ENCODE measurements at regions not wholly inside any gene's neighbourhood (a gene's known extent, or its start where the extent isn't known, plus 50 kb on each side); places are given as distances from the start of the nearest gene placed in this dataset.

DNA sequence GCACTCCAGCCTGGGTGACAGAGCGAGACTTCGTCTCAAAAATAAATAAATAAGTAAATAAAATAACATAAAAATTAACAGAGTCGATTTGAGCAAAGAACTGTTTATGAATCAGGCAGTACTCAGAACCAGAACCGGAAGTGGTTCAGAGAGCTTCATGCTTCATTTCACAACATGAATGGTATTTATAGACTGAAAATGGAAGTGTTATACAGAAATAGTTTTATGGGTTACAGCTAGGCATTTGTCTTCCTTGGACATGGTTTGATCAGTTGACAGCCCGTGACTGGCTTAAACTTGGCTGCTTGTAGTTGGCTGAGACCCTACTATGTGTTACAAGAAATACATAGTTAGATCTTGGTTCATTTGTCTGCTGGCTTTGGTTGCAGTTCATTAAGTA, 216.0 kb upstream of the MCTP2 start:
- no peak for DNase-seq (ENCODE audit: low read depth in 2 of 3, low spot score in 2 of 3)

- DNase-seq (ENCODE audit: low read depth in 2 of 3, low spot score in 2 of 3): no peak
Observed at GRCh38 chr15:94008104-94009074, 223.0 kb upstream of the MCTP2 start.

GRCh38 chr15:94004697-94005096, 226.7 kb upstream of the MCTP2 start:
- DNase-seq (ENCODE audit: low read depth in 2 of 3, low spot score in 2 of 3): no peak

DNA sequence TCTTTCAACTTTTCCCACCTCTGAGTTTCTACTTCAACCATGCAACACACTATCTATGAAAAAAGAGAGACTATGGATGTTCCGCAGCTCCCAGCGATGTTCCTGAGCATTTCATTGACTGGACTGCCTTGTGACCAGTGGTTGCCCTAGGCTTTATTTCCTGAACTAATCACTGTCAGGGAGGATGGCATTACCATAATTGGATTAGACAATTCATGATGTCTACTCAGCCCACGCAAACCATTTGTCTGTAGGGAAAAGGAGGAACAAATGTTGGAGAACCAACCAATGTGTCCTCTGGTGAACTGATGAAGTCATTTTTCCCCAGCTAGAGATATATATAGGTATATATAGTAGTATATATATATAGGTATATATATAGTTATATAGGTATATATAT, 229.3 kb upstream of the MCTP2 start:
- DNase-seq (ENCODE audit: low read depth in 2 of 3, low spot score in 2 of 3): no peak

DNA sequence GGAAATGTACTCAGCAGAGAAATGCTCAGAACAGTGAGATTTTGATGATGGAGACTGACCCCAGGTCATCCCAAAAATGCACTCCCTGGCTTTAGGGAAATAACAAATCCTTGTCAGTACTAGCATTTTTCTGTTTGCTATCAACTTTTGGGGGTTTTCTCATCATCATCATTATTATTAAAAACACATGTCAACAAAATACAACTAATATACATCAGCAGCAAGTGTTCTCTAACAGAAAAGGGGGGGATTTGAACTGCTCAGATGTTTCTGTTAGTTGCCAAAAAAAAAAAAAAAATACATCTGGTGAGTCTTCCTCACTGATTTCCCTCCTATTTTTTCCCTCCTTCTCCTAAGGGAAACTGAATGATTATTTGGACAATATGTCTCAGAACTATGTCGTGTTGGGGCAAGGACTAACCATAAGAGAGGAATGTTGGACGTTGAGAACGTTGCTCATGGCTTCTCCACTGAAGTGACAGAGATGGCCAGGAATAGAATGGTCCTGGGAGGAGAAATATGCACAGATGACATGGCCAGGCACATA, 230.0 kb upstream of the MCTP2 start:
- DNase-seq (ENCODE audit: low read depth in 2 of 3, low spot score in 2 of 3): no peak

GRCh38 chr15:94000606-94001005, 230.8 kb upstream of the MCTP2 start:
- no peak for DNase-seq (ENCODE audit: low read depth in 2 of 3, low spot score in 2 of 3)

- DNase-seq (ENCODE audit: low read depth in 2 of 3, low spot score in 2 of 3): no peak
Observed at GRCh38 chr15:93997071-93997658, 234.2 kb upstream of the MCTP2 start.

DNA sequence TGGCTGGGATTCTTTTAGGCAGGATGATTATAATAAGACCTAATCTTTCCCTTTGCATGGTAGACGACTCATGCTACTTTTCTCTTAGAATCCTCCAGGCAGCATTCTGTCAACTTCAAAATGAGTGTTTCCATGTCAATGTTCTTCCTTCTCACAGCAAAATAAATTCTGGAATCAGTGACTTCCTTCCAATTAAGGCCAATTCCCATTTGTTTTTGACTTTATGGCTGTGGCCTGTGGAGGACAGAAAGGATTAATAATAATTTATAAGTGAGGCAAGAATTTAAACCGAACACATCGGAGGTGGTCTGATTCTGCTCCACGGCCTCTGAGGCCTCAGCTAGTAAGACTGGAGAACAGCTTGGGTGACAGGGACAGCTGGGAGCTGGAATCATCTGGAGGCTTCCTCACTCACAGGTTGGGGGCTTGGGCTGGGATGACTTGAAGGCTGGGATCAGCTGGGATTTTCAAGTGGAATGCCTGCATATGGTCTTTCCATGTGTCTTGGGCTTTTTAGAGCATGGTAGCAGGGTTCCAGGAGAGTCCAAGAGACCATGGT, 241.8 kb upstream of the MCTP2 start:
- DNase-seq (ENCODE audit: low read depth in 2 of 3, low spot score in 2 of 3): no peak

- peak in 1 of 3 experiments; percentile 1 for DNase-seq (ENCODE audit: low read depth in 2 of 3, low spot score in 2 of 3)
Observed at GRCh38 chr15:93987068-93987467, 244.3 kb upstream of the MCTP2 start.

DNA sequence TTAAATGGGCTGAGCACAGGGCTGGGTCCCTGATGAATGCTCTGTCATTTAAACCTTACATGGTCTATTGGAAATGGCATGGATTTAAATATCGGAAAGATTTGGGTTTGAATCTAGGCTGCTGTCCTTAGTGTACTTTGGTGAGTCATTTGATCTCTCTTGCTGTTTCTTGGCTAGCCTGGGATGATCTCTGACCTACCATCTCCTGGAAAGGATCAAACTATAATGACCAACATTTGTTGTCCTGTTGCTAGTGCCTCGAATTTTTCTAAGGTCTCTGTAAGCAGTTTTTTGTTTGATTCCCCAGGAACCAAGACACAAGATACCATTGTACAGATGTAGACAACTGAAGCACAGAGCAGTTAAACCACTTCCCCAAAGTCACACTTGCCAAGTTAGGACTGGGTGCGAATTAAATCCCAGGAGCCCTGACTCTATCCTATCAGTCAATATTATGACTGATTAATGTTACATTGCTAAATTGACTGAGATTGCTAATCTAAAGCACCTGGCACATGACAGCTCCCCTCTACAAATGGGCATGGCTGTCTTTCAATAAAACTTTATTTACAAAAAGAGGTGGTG, 244.9 kb upstream of the MCTP2 start:
- no peak for DNase-seq (ENCODE audit: low read depth in 2 of 3, low spot score in 2 of 3)

DNA sequence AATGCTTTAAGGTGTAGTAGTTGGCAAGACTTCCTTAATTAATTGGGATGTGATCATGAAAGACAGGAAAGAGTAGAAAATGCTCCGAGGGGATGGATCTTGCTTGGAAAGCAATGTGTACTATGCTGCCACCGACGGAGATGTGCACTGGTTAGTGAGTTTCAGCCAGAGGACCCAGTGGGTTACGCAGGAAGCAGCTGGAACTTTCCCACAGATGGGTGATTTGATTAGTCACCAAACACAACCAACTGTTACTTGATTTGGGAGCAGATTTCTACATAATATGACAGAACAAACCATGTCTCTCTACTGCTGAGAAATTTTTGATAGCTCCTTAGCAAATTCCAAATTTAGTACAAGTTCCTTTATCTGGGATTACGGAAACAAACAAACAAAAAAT, 245.4 kb upstream of the MCTP2 start:
- DNase-seq (ENCODE audit: low read depth in 2 of 3, low spot score in 2 of 3): no peak

- no peak for DNase-seq (ENCODE audit: low read depth in 2 of 3, low spot score in 2 of 3)
Observed at GRCh38 chr15:93985176-93985575, 246.2 kb upstream of the MCTP2 start.

DNA sequence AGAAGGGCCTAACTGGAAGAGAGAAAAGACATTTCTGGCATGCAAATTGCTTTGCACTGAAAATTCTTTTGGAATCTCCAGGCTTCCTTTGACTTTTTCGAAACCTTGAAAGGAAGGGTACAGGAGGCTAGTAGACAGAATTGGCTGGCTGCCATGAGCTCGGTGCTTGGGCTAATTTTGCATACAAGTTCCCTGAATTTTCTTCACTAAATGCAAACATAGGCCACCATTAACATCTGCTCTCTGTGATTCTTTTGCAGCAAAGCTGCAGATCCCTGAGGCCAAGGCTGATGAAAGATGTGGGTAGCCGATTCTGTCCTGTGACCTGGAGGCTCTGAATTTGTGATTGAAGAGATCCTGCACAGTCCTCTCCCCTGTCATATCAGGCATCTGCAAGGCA, 247.8 kb upstream of the MCTP2 start:
- no peak for DNase-seq (ENCODE audit: low read depth in 2 of 3, low spot score in 2 of 3)

- no peak for DNase-seq (ENCODE audit: low read depth in 2 of 3, low spot score in 2 of 3)
Observed at GRCh38 chr15:93982226-93982727, 249.1 kb upstream of the MCTP2 start.

DNA sequence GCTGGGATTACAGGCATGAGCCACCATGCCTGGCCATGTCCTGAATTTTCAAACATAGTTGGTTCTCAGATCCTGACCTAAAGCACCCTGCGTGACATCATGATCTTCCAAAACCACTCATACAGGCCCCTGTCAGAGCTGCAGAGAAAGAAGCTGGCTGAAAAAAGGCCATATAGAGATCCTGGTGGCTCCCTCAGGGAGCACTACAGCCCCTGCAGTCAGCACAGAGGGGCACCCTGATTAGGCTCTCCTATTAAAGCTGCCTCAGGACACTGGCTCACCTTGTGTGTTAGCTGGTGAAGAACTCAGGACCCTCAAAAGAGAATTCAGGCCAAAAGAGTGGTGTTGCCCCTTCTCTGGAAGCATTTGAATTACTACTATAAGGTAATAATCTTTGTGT, 249.7 kb upstream of the MCTP2 start:
- DNase-seq (ENCODE audit: low read depth in 2 of 3, low spot score in 2 of 3): no peak

- no peak for DNase-seq (ENCODE audit: low read depth in 2 of 3, low spot score in 2 of 3)
Observed at GRCh38 chr15:93980261-93980911, 251.0 kb upstream of the MCTP2 start.

DNA sequence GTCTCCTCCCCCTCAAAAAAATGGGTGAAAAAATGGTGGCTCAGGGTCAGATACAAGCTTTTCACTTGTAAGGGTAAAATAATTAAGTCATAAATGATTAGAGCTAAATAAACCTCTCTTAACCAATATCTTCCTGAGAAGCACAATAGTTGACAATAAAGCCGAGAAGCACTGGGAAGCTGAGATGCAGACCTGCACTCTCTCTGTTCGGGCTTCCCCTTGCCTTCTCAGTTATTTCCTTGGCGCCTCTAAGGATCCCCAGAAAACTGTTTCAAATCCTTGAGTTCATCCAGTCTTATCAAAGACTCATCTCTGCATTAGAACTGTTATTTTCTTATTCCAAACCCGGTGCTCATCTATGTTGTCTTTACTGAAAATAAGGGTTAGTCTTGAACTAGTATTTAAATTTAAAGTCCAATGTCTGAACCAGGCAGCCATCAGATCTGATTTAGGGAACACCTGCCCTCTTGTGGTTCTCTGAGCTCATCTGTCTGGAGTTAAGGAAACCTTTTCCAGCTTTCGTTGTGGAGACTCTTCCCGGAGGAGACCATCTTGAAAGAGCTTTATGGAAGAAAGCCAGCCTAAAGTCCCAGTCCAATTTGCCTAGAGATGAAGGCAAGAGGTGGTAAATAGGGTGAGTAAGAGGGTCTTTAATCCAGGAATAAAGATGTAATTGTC, 256.4 kb upstream of the MCTP2 start:
- no peak for DNase-seq (ENCODE audit: low read depth in 2 of 3, low spot score in 2 of 3)

DNA sequence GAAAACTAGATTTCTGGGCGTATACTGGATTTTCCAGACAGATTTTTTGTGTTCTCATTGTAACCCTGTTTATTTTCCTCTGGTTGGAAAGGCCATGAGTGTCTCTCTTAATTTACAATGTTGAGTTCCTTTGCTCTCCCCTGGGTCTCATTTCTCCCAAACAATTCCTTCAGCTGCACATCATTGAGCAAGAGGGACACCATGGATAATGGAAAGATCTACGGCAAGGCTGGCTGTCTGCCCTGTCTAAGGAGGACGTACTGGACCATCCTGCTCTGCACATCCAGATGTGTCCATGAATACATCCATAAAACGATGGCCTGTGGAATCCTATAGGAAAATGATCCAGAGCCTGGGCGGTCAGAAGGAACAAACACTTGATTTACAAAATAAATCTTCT, 258.1 kb upstream of the MCTP2 start:
- no peak for DNase-seq (ENCODE audit: low read depth in 2 of 3, low spot score in 2 of 3)

- no peak for DNase-seq (ENCODE audit: low read depth in 2 of 3, low spot score in 2 of 3)
Observed at GRCh38 chr15:93968773-93969172, 262.6 kb upstream of the MCTP2 start.

GRCh38 chr15:93965304-93965908, 266.0 kb upstream of the MCTP2 start:
- DNase-seq (ENCODE audit: low read depth in 2 of 3, low spot score in 2 of 3): no peak
